Dendritic cell treated with granulocyte-macrophage colony-stimulating factor and Interleukin-4, amounts not matched to agents 40 ng/mL and 50 ng/mL, for 4 days (primary cell): ENCODE measurements at regions not wholly inside any gene's neighbourhood (a gene's known extent, or its start where the extent isn't known, plus 50 kb on each side); places are given as distances from the start of the nearest gene placed in this dataset.
"Not testable (repeated sequence)": the region's sequence is repeated elsewhere in the genome, so short reads cannot be mapped to it uniquely, and the experiment has no call there.

Experiments used
- H3K27ac Mint-ChIP-seq: one replicate; pipeline ENCODE4 v1.8.0; 2022; ENCODE audit warnings: mild to moderate bottlenecking, mixed read lengths
- H3K27me3 Mint-ChIP-seq: one replicate; pipeline ENCODE4 v1.8.0; 2022; ENCODE audit warnings: mild to moderate bottlenecking, mixed read lengths
- H3K36me3 Mint-ChIP-seq: one replicate; pipeline ENCODE4 v1.8.0; 2022; ENCODE audit warnings: low read depth, mixed read lengths
- H3K4me1 Mint-ChIP-seq: one replicate; pipeline ENCODE4 v1.8.0; 2022; ENCODE audit warnings: low read depth, mixed read lengths
- H3K4me3 Mint-ChIP-seq: one replicate; pipeline ENCODE4 v1.8.0; 2022; ENCODE audit warnings: mild to moderate bottlenecking, moderate library complexity, mixed read lengths
- H3K9me3 Mint-ChIP-seq: one replicate; pipeline ENCODE4 v1.8.0; 2022; ENCODE audit warnings: mixed read lengths
- intact Hi-C: fragments of 100-400 bp; cut with micrococcal nuclease; formaldehyde crosslinking; loops from one replicate; pipeline ENCODE4 v1.15.0; 2022

DNA sequence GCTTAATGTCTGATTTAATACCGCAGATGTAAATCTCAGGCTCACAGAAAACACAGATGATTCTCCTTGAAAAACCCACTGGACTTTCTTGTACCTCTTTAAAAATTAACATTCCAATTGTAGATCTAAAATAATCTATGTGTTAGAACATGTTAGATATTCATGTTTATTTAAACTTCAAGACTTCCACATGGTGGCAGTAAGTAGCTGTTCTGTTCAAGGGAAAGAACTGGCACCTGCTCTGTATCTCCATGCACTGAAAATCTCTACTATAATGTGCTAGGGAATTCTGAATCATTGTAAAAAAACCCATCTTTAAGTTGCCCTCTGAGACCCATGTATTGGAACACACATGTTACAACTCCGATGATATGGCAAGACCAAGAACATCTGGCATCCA, 366.9 kb downstream of the DMRTA1 start:
- Mint-ChIP-seq H3K4me1 (no peaks in the 10 kb centered on the region), H3K36me3 (no peaks in the 10 kb centered on the region), H3K27me3 (no peaks in the 10 kb centered on the region), H3K27ac (no peak overlapping the region), H3K9me3 (no peaks in the 10 kb centered on the region), H3K4me3 (no peak overlapping the region)
- intact Hi-C loops = no loop called here

DNA sequence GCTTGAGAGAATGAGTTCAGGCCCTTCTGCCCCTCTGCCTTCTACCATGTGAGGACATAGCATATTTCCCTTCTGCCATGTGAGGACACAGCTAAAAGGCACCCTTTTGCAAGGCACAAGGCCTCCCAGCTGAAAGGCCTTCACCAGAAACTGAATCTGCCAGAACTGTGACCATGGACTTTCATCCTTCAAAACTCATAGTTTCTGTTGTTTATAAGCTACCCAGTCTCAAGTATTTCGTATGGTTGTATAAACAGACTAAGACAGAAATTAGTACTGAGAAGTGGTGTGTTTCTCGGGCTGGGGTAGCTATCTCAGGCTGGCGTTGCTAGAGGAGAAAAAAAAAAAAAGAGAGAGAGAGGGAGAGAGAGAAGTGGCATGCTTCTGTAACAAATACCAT, 368.6 kb downstream of the DMRTA1 start:
- peaks cover 9% of the 10 kb centered on the region for H3K9me3 Mint-ChIP-seq
- no peak overlapping the region for H3K4me3 Mint-ChIP-seq

DNA sequence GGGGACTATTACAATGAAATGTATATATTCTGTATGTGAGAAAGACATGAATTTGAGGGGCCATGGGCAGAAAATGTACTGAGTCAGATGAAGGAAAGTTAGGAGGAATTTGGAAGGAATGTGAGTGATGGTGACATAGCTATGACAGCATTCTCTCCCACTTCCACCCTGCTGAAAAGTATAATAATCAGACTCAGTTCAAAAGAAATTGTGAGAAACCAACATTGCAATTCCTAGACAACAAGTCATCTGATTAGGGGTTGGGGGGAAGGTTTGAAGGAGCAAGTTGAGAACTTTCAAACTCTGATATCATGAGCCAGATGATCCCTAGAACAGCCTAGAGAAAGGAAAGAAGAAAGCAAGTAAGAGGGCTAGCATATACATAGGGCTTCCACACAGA, 370.6 kb downstream of the DMRTA1 start:
- Mint-ChIP-seq H3K27ac (no peak overlapping the region), H3K4me3 (no peak overlapping the region), H3K27me3 (no peaks in the 10 kb centered on the region), H3K4me1 (no peaks in the 10 kb centered on the region), H3K9me3 (peaks cover 18% of the 10 kb centered on the region), H3K36me3 (no peaks in the 10 kb centered on the region)
- intact Hi-C loops = no loop called here

More for the DNA sequence above, 368.6 kb downstream of the DMRTA1 start:
- no peak overlapping the region for H3K27ac Mint-ChIP-seq
- H3K36me3 Mint-ChIP-seq = no peaks in the 10 kb centered on the region
- no peaks in the 10 kb centered on the region for H3K27me3 Mint-ChIP-seq
- H3K4me1 Mint-ChIP-seq = no peaks in the 10 kb centered on the region
- intact Hi-C loops = no loop called here

DNA sequence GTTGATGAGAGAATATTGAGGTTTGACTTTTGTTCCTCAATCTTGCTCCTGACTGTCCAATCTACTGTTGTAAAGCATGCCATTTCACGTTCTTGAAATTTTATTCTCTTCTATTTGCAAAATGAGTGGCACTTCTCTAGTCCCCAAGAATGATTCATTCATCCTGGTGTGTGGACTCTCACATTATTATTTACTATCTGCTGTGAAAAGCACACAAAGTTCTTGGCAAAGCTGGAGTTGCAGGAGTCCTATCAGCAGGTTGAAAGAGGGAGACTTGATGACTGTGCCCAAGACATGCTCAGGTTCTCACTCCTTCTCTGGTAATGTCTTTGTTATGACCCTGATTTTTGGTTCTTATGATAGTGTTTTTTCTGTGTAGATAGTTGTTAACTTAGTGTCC, 382.6 kb downstream of the DMRTA1 start:
- H3K27me3 Mint-ChIP-seq = no peaks in the 10 kb centered on the region
- H3K4me1 Mint-ChIP-seq = no peaks in the 10 kb centered on the region
- no peaks in the 10 kb centered on the region for H3K36me3 Mint-ChIP-seq
- H3K27ac Mint-ChIP-seq = no peak overlapping the region
- intact Hi-C loops = no loop called here
- H3K9me3 Mint-ChIP-seq = peaks cover 17% of the 10 kb centered on the region
- no peak overlapping the region for H3K4me3 Mint-ChIP-seq

DNA sequence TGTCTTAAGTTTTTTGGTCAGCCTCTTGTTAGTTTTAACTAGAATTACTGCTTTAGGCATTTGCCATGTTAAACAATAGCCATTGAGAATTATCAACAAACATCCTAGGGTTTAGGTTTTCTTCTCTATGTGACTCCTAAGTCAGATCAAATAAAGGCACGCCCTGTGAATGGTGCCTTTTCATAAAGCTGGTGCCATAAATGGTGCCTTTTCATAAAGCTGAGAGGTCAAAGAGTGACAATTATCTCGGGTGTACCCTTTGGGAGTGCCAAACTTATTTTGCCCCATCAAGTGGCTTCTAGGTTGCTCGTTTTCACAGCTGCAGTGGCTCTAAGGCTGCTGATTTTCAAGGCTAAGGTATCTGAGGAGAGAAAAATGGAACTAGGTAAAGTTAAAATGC, 391.6 kb downstream of the DMRTA1 start:
- Mint-ChIP-seq H3K27ac (no peak overlapping the region), H3K4me3 (no peak overlapping the region), H3K36me3 (no peaks in the 10 kb centered on the region), H3K27me3 (no peaks in the 10 kb centered on the region), H3K9me3 (peaks cover 10% of the 10 kb centered on the region), H3K4me1 (no peaks in the 10 kb centered on the region)
- intact Hi-C loops = no loop called here

DNA sequence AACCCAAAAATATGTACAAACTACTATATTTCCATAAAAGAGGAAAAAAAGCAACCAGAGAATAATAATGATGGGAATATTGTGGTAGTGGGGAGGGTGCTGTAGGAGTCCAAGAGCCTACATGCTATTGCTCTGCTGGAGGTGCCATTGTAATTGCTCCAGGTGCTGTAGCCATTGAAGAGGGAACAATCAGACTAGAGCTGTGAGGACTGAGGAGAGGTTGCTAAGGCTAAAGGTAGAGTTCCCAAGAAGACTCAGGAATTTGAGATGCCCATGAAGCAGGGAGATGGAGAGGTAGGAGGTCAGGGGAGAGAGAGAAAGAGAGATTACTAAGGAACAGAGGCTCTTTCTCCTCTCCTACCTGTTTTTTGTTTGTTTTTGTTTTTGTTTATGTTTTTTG, 394.0 kb downstream of the DMRTA1 start:
- Mint-ChIP-seq H3K27me3 (no peaks in the 10 kb centered on the region), H3K27ac (no peak overlapping the region), H3K9me3 (peaks cover 28% of the 10 kb centered on the region), H3K4me3 (no peak overlapping the region), H3K36me3 (no peaks in the 10 kb centered on the region), H3K4me1 (no peaks in the 10 kb centered on the region)
- intact Hi-C loops = no loop called here

DNA sequence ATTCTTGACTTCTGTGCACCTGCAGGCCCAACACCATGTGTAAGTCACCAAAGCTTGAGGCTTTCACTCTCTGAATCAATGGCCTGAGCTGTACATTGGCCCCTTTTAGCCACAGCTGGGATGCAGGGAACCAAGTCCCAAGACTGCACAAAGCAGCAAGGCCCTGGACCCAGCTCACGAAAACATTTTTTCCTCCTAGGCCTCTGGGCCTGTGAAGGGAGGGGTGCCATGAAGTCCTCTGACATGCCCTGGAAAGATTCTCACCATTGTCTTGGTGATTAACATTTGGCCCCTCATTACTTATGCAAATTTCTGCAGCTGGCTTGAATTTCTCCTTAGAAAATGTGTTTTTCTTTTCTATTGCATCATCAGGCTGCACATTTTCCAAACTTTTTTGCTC, 398.6 kb downstream of the DMRTA1 start:
- H3K9me3 Mint-ChIP-seq = peaks cover 60% of the 10 kb centered on the region
- intact Hi-C loops, H3K27ac Mint-ChIP-seq, H3K36me3 Mint-ChIP-seq, H3K4me1 Mint-ChIP-seq, H3K4me3 Mint-ChIP-seq, H3K27me3 Mint-ChIP-seq: not testable (repeated sequence)

DNA sequence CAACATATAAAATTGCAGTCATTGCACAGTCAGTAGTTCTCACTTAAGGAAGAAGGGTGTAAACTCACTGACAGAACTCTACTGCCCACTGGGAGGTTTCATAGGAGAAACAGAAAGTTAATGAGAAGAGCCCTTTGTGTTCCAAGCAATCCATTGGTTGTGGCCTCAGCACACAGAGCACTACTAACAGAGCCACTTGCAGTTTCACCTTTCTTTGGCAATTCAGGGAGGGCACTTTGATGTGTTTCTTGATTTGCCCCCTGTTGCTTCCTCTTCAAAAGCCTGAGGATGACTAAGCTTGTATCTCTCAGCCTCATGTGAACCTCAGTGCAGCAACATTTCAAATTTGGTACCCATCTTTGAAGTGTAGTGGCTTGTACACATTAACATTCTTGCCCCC, 409.4 kb downstream of the DMRTA1 start:
- H3K9me3 Mint-ChIP-seq = peaks cover 36% of the 10 kb centered on the region
- H3K36me3 Mint-ChIP-seq = no peaks in the 10 kb centered on the region
- no peak overlapping the region for H3K4me3 Mint-ChIP-seq
- H3K27me3 Mint-ChIP-seq = no peaks in the 10 kb centered on the region
- H3K27ac Mint-ChIP-seq = no peak overlapping the region
- no peaks in the 10 kb centered on the region for H3K4me1 Mint-ChIP-seq
- intact Hi-C loops = no loop called here

DNA sequence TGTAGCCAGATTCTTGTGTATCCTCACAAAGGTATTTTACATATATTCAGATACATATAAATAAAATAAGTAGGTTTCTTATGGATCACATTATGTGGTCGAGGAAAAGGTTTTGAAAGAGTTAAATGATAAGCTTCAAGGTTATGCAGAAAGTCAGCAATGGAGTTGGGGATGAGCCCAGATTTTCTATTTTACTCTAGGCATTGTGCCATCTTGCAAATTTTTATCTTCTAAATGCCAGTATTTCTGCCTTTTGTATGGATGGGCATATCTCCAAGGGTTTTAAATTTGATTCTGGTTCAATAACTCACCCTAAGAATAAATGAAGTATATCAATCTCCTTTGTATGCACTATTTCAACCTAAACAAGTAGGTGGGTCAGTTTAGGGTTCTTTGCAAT, 410.7 kb downstream of the DMRTA1 start:
- Mint-ChIP-seq H3K9me3 (peaks cover 36% of the 10 kb centered on the region), H3K27me3 (no peaks in the 10 kb centered on the region), H3K4me1 (no peaks in the 10 kb centered on the region), H3K36me3 (no peaks in the 10 kb centered on the region), H3K4me3 (no peak overlapping the region), H3K27ac (no peak overlapping the region)
- intact Hi-C loops = no loop called here

DNA sequence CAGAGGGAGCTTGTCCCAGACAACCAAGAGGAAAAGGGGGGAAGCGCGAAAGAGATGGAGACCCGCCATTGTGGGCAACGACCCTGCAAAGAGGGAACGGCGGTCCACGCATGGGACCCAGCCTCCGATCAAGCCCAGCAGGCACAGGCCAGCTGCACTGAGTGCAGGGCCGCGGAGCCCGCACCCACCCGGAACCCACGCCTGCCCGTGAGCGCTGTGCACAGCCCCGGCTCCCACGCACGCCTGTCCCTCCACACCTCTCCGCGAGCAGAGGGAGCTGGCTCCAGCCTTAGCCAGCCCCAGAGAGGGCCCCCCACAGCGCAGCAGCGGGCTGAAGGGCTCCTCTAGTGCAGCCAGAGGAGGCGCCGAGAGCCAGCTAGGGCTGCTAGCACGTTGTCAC, 416.5 kb downstream of the DMRTA1 start:
- intact Hi-C loops = no loop called here
- Mint-ChIP-seq H3K27me3 (no peaks in the 10 kb centered on the region), H3K27ac (no peak overlapping the region), H3K9me3 (peaks cover 59% of the 10 kb centered on the region), H3K4me3 (no peak overlapping the region), H3K36me3 (no peaks in the 10 kb centered on the region), H3K4me1 (no peaks in the 10 kb centered on the region)

DNA sequence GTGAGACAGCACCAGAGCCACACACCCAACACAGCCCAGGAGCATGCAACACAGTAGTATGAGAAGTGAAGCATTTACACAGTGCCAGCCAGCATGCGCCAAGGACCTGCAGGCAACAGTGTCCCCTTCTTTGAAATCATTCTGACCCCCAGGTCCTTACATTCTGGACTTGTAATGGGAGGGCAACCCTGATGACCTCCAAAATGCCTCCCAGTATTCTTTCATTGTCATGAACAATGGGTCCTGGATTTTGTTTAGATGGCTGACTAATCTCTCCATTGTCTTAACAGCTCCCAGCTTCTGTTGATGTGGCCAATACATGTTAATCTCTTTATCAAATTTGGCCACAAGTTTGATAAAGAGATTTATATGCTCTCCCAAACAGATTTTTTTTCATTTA, 417.1 kb downstream of the DMRTA1 start:
- Mint-ChIP-seq H3K4me3 (no peak overlapping the region), H3K36me3 (no peaks in the 10 kb centered on the region), H3K4me1 (no peaks in the 10 kb centered on the region), H3K9me3 (peaks cover 53% of the 10 kb centered on the region), H3K27ac (no peak overlapping the region), H3K27me3 (no peaks in the 10 kb centered on the region)
- intact Hi-C loops = no loop called here

DNA sequence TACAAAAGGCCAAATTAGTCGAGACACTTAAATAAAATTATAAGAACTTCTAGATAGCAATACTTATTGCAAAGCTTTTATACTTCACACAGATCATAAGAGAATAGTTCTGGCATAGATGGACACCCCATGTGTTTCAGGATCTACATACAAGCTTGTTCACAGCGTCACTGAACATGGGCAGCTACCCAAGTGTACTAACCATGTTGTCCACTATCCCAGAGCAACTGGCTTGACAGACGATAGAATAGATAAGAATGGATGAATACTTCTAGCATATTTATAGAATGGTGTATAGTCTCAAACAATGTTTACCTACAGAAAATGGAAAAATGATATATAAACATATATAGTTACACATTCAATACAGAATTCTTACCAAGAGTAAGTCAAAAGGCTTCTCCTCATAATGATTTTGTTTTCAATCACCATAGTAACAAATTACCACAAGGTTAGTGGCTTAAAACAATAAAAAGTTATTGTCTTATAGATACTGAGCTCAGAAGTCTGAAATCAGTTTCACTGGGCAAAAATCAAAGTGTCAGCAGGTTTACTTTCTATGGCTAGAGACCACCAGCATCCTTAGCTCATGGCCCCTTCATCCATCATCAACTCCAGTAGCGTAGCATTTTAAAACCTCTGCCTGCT, 446.7 kb downstream of the DMRTA1 start:
- no peaks in the 10 kb centered on the region for H3K27me3 Mint-ChIP-seq

DNA sequence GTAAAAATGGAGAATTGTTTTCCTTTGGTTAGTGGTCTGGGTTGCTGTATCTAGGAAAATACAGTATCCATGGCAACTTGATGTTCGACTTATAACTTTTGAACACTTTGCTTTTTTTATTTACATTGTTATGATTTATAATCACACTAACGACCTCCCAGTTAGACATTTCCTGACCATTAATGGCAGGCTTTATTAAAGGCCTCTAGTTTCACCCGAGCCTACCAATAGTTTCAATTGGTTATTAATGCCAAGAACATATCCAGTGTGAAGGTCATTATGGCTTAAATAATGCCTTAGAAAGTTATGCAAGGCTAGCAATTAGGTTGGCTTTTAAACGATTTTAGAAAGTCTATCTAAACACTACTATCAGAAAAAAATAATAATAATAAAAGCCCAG, 452.0 kb downstream of the DMRTA1 start:
- intact Hi-C loops = no loop called here
- H3K27me3 Mint-ChIP-seq = no peaks in the 10 kb centered on the region
- H3K36me3 Mint-ChIP-seq = no peaks in the 10 kb centered on the region
- no peak overlapping the region for H3K4me3 Mint-ChIP-seq
- no peaks in the 10 kb centered on the region for H3K9me3 Mint-ChIP-seq
- H3K4me1 Mint-ChIP-seq = no peaks in the 10 kb centered on the region
- H3K27ac Mint-ChIP-seq = no peak overlapping the region

More for the DNA sequence above, 446.7 kb downstream of the DMRTA1 start:
- no peaks in the 10 kb centered on the region for H3K9me3 Mint-ChIP-seq
- intact Hi-C loops = no loop called here
- H3K4me1 Mint-ChIP-seq = no peaks in the 10 kb centered on the region
- no peaks in the 10 kb centered on the region for H3K36me3 Mint-ChIP-seq
- no peak overlapping the region for H3K27ac Mint-ChIP-seq
- H3K4me3 Mint-ChIP-seq = no peak overlapping the region

DNA sequence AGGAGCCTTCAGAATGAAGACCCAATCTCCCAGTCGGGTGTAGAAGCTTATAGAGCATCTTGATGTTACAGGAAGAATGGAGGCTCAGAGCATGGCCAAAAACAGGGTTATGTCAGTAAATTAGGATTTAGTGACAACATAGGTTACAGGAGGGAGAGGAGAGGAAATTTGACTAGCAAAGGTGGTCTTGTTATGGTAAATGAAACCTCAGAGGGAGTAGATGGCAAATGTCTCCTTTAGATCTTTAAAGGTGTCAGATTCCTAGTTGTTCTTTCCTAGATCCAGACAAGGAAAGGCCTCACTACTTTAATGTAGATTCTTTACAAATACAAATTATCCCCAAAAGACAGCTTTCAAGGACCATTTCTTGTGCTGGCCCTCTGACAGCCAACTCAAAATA, 465.0 kb downstream of the DMRTA1 start:
- Mint-ChIP-seq H3K4me3 (no peak overlapping the region), H3K4me1 (no peaks in the 10 kb centered on the region), H3K9me3 (no peaks in the 10 kb centered on the region), H3K36me3 (no peaks in the 10 kb centered on the region), H3K27me3 (no peaks in the 10 kb centered on the region), H3K27ac (no peak overlapping the region)
- intact Hi-C loops = no loop called here

DNA sequence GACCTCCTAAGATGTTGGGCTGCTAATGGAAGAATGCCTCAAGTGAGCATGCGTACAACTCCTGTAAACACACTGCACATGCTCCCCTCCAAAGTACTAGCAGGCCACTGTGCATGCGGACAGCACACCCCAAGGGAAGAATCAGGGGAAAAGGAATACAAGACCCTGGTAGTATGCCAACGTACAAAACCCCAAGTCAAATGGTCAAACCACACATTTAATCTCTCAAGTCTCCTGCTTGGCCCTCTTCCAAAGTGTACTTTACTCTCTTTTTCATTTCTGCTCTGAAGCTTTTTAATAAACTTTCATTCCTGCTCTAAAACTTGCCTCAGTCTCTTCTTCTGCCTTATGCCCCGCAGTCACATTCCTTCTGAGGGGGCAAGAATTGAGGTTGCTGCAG, 466.4 kb downstream of the DMRTA1 start:
- no peaks in the 10 kb centered on the region for H3K4me1 Mint-ChIP-seq
- H3K9me3 Mint-ChIP-seq = no peaks in the 10 kb centered on the region
- H3K36me3 Mint-ChIP-seq = no peaks in the 10 kb centered on the region
- H3K27me3 Mint-ChIP-seq = no peaks in the 10 kb centered on the region
- H3K27ac Mint-ChIP-seq = no peak overlapping the region
- intact Hi-C loops = no loop called here
- H3K4me3 Mint-ChIP-seq = no peak overlapping the region
